HUES48 (cell line): ENCODE measurements at regions not wholly inside any gene's neighbourhood (a gene's known extent, or its start where the extent isn't known, plus 50 kb on each side); places are given as distances from the start of the nearest gene placed in this dataset.
"Not testable (repeated sequence)": the region's sequence is repeated elsewhere in the genome, so short reads cannot be mapped to it uniquely, and the experiment has no call there.

Source experiments
- H3K27ac ChIP-seq: one replicate; pipeline ENCODE4 v1.7.0; 2013; ENCODE audit warnings: low read depth, low read length, inconsistent platforms
- H3K27me3 ChIP-seq: 2 replicates; pipeline ENCODE4 v1.6.1; 2013; ENCODE audit warnings: mild to moderate bottlenecking, low read length; ENCODE audit not compliant: control insufficient read depth, insufficient read depth
- H3K36me3 ChIP-seq: 2 replicates; pipeline ENCODE4 v1.6.1; 2013; ENCODE audit warnings: low read length; ENCODE audit not compliant: control insufficient read depth, insufficient read depth
- H3K4me1 ChIP-seq: 2 replicates; pipeline ENCODE4 v1.6.1; 2013; ENCODE audit warnings: mild to moderate bottlenecking, low read length; ENCODE audit not compliant: control insufficient read depth, insufficient read depth
- H3K4me3 ChIP-seq: 2 replicates; pipeline ENCODE4 v1.5.1; 2013; ENCODE audit warnings: mild to moderate bottlenecking, low read depth, low read length
- H3K9ac ChIP-seq: 2 replicates; pipeline ENCODE4 v1.6.1; 2013; ENCODE audit warnings: mild to moderate bottlenecking, low read depth, low read length, moderate library complexity
- H3K9me3 ChIP-seq: 2 replicates; pipeline ENCODE4 v1.6.1; 2013; ENCODE audit warnings: low read length; ENCODE audit not compliant: control insufficient read depth, insufficient read depth

DNA sequence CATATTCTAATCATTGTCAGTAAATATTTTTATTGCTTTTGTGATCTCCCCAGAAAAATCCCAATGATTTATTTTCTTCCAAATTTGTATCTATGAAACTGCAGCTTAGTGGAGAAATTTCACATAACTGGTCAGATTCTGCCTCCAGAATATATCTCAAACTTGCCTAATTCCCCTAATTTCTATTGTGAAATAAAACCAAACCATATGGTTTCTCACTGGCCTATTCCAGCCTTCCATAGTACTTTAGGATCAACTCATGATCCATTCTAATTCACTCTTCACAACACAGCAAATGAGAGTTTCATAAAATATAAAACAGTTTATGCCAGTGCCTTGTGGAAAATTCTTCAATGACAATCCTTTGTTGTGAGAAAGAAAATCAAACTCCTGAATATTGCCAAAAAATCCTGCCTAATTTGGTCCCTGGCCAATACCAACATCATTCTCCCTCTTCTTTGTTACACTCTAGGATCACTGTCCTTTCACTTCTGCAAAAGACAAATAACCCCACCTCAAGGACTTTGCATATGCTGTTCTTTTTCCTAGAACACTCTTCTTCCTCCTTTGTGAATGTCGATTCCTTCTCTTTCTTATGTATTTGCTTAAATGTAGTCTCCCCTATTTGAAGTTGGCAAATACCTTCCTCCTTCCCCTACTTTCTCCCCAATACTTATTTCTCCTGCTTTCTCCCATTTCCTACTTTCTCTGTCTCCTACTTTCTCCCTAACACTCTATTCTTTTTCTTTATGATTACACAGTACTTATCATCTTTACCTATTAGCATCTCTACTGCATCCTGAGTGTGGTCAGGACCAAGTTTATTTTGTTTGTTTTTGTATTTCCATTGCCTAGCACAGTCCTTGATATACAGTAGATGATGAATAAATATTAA is 587.5 kb downstream of the RFPL4B start:
- Histone ChIP-seq H3K27ac (no peak overlapping the region), H3K4me3 (no peak overlapping the region), H3K36me3 (no peaks in the 10 kb centered on the region), H3K9me3 (no peaks in the 10 kb centered on the region), H3K4me1 (peaks cover 13% of the 10 kb centered on the region), H3K9ac (no peak overlapping the region), H3K27me3 (no peaks in the 10 kb centered on the region)

DNA sequence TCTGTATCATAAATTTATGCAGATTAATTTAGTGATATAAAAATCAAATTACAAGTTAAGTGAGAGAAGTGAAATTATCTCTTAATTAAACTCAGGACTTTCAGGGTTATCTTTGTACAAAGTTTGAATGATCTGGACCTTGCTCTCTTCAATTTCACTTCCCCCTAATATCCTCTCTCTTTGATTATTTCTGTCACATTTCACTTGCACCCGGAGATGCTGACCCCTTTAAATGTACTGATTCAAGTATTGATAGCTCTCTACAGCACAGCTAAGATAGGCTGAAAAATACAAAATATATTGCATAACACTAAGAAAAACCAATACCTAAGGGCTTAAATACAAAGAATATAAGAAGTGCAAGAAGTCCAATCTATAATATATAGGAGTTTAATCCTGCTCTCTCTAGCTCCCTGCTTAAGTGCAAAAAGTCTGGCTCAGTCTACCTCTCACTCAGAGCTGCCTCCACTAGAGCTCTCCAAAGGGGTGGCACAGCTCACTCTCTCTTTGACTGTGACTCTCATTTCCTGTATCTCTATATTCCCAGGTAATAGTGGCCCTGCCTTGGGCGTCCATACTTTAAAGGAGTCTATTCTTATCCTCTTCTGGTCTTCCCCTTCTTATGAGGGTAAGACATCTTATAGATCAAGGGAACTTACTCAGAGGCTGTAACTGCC is 588.4 kb downstream of the RFPL4B start:
- H3K9me3 ChIP-seq = no peaks in the 10 kb centered on the region
- H3K27me3 ChIP-seq = no peaks in the 10 kb centered on the region
- H3K4me1 ChIP-seq = peaks cover 10% of the 10 kb centered on the region
- no peak overlapping the region for H3K4me3 ChIP-seq
- no peaks in the 10 kb centered on the region for H3K36me3 ChIP-seq
- no peak overlapping the region for H3K27ac ChIP-seq
- no peak overlapping the region for H3K9ac ChIP-seq

DNA sequence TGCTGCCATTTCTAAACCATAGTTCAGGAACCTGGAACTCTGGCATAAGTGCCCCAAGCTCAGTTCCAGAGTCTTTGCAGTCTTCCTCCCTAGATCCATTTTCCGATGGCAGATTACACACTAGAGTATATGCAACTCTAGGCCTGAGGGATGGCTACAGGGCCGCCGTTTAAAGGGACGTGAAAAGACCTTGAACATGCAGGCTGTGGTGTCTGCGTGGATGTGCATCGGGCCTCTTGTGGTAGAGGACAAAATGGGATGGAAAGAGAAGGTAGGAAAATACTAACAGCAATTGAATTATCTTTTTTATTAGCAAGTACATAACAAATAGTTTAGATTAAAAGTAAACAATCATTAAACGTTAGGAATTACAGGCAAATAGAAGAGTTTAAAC is 588.9 kb downstream of the RFPL4B start:
- Histone ChIP-seq H3K27me3 (no peaks in the 10 kb centered on the region), H3K4me3 (no peak overlapping the region), H3K27ac (no peak overlapping the region), H3K4me1 (peaks cover 10% of the 10 kb centered on the region), H3K9ac (no peak overlapping the region), H3K9me3 (no peaks in the 10 kb centered on the region), H3K36me3 (no peaks in the 10 kb centered on the region)

DNA sequence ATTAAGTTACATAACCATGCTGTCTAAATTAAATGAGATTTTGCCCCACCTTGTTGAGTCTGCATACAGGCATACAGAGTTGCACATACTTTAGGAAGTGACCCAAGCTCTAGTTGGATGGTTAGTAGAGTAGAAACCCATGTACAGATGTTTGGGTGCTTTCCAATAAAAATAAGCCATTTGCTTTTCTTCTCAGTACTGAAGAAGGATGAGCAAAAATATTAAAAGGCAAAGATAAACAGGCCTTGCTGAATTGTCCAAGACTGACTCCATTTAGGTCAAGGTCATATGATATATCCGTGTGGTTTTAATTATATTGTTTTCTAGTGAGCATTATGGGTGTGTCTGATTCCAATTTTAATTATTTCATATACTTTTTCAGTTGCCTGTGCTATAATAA is 589.4 kb downstream of the RFPL4B start:
- H3K9me3 ChIP-seq = no peaks in the 10 kb centered on the region
- H3K4me1 ChIP-seq = peaks cover 10% of the 10 kb centered on the region
- no peak overlapping the region for H3K4me3 ChIP-seq
- no peaks in the 10 kb centered on the region for H3K27me3 ChIP-seq
- H3K9ac ChIP-seq = no peak overlapping the region
- no peaks in the 10 kb centered on the region for H3K36me3 ChIP-seq
- H3K27ac ChIP-seq = no peak overlapping the region

DNA sequence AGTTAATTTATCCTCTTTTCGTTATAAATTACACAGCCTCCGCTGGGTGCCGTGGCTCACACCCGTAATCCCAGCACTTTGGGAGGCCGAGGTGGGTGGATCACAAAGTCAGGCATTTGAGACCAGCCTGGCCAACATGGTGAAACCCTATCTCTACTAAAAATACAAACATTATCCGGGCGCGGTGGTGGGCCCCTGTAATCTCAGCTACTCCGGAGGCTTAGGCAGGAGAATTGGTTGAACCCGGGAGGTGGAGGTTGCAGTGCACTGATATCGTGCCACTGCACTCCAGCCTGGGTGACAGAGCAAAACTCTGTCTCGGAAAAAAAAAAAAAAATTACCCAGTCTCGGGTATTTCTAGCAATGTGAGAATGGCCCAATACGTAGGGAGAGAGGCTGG is 590.6 kb downstream of the RFPL4B start:
- H3K9ac ChIP-seq, H3K36me3 ChIP-seq, H3K27ac ChIP-seq, H3K9me3 ChIP-seq, H3K4me3 ChIP-seq, H3K27me3 ChIP-seq: not testable (repeated sequence)
- peaks cover 13% of the 10 kb centered on the region for H3K4me1 ChIP-seq

DNA sequence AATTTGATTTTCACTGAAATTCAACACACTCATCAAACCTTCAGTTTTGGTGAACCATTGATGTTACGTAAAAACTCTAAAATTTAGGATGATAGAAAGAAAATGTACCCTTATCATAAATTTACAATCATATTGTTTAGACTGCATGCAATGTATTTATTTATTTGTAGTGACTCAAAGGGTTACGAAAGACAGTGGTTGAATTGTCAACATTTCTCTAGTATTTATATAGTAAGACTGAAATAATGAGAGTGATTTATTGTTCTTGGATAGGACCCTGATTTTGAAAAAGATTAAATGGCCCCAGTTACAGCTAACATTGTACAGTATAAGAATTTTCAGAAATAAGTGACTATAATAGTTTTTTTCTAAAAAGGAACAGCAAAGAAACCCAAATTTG is 591.5 kb downstream of the RFPL4B start:
- H3K9me3 ChIP-seq = no peaks in the 10 kb centered on the region
- H3K27me3 ChIP-seq = no peaks in the 10 kb centered on the region
- no peaks in the 10 kb centered on the region for H3K36me3 ChIP-seq

DNA sequence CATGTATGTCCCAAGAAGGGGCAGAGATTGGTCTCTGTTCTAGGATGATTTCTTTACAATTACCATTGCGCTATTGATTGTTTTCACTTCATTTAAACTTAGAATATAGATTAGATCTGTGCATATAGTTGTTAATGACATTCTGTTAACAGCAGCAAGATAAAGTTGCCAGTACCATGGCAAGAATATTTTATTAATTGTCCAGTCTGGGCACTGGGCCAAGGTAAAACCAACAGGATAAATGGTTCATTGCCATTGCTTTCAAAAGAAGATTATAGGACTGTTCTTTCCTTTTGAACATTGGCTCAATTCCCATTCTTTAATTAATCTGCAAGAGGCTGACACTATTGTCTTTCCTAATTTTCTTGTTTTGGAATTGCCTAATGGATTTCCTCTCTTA is 592.4 kb downstream of the RFPL4B start:
- H3K4me3 ChIP-seq = no peak overlapping the region
- H3K9ac ChIP-seq = no peak overlapping the region
- no peak overlapping the region for H3K27ac ChIP-seq

More for the DNA sequence above, 591.5 kb downstream of the RFPL4B start:
- Histone ChIP-seq H3K4me3 (no peak overlapping the region), H3K27ac (no peak overlapping the region), H3K4me1 (peaks cover 13% of the 10 kb centered on the region), H3K9ac (no peak overlapping the region)

DNA sequence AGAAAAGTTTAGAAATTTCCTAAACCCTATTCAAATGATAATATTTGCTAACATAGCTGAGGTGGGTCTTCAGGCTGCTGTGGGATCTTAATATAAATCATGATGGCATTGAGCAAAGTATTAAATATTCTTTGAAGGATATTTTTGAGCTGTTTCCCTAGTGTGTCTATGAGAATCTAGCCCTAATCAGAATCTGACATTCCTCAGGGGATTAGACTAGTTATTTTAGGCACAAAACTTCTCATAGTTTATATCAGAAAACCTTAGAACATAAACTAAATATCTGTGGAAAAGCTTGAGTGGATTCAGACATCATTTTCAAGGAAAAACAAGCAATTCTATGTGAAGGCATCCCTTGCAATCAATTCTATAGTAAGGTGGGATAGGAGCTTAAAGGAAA is 594.5 kb downstream of the RFPL4B start:
- 0 out of 2 replicates have a peak, but pooled peaks cover 3% of the 10 kb centered on the region for H3K4me1 ChIP-seq
- no peaks in the 10 kb centered on the region for H3K9me3 ChIP-seq
- no peaks in the 10 kb centered on the region for H3K36me3 ChIP-seq
- H3K27ac ChIP-seq = no peak overlapping the region
- no peak overlapping the region for H3K4me3 ChIP-seq
- H3K27me3 ChIP-seq = no peaks in the 10 kb centered on the region
- no peak overlapping the region for H3K9ac ChIP-seq

More for the DNA sequence above, 592.4 kb downstream of the RFPL4B start:
- H3K36me3 ChIP-seq = no peaks in the 10 kb centered on the region
- H3K27me3 ChIP-seq = no peaks in the 10 kb centered on the region
- no peaks in the 10 kb centered on the region for H3K9me3 ChIP-seq
- peaks cover 10% of the 10 kb centered on the region for H3K4me1 ChIP-seq

DNA sequence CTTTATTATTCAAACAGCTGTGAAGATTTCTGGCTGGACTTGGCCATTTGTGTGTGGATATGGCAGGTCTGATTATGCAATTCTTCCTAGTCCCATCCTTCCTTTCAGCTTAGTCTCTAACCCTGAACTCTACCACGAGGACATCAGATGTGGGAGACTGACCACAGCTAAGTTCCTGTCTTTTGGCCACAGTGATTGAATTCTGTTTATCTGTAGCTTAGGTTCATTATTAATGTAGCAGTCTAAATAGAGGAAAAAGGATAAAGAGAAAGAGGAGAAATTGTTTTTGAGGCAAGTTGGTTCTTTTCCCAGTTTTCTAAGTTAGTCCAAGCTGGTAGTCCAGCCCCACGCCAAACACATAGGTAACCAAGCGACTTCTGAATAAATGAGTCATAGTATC is 598.9 kb downstream of the RFPL4B start:
- Histone ChIP-seq H3K27me3 (no peaks in the 10 kb centered on the region), H3K9me3 (no peaks in the 10 kb centered on the region), H3K4me3 (no peak overlapping the region), H3K36me3 (no peaks in the 10 kb centered on the region), H3K9ac (no peak overlapping the region), H3K27ac (no peak overlapping the region), H3K4me1 (0 out of 2 replicates have a peak, but pooled peaks cover 3% of the 10 kb centered on the region)

DNA sequence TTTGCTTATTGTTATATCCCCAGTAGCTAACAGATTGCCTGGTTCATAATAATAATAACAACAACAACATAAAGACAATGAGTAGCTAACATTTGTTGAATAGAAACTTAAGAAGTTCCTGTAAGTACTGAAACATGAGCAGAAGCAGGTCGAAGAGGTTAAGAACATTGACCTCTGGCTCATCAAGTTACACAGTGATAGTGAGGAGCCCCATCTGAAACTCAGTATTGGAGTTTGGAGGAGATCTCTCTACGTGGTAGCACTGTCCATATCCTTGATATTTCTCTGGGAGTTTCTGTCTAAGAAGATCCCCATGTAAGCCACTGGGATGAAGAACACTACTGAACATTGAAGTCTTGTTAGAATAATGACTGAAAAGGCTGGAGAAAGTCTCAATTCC is 600.4 kb downstream of the RFPL4B start:
- Histone ChIP-seq H3K9ac (no peak overlapping the region), H3K4me3 (no peak overlapping the region), H3K9me3 (no peaks in the 10 kb centered on the region), H3K27ac (no peak overlapping the region), H3K36me3 (no peaks in the 10 kb centered on the region), H3K4me1 (0 out of 2 replicates have a peak, but pooled peaks cover 2% of the 10 kb centered on the region), H3K27me3 (no peaks in the 10 kb centered on the region)

DNA sequence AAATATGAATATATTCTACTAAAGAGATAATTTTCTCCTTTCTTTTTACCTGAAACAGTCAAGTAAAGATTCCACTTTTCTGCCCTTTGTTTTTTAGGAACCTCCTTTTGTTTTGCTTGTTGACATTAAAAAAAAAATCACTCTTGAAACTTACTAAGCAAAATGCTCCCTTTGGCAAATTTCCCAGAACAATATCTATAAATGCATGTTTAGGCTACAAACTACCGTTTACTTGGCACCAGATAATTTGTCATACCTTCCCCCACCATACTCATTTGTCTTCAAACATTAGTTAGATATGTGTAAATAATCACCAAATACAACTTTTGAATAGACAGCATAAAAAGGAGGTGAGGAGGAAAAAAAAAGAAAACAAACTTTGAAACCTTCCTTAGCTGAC is 604.7 kb downstream of the RFPL4B start:
- Histone ChIP-seq H3K27ac (no peak overlapping the region), H3K36me3 (no peaks in the 10 kb centered on the region), H3K27me3 (no peaks in the 10 kb centered on the region), H3K4me1 (no peaks in the 10 kb centered on the region), H3K9me3 (no peaks in the 10 kb centered on the region), H3K4me3 (no peak overlapping the region), H3K9ac (no peak overlapping the region)
